HepG2 (cell line): ENCODE measurements at regions not wholly inside any gene's neighbourhood (a gene's known extent, or its start where the extent isn't known, plus 50 kb on each side); places are given as distances from the start of the nearest gene placed in this dataset.
A peak's percentile ranks its signal among the peaks of the same experiment; 100 is the strongest.

ENCODE experiments used
- ARID4A ChIP-seq: sonication (generic); formaldehyde crosslinking; IDR thresholded peaks from 2 replicates; pipeline ENCODE4 v1.5.0; 2020; ENCODE audit warnings: mild to moderate bottlenecking, missing genetic modification reagents, borderline replicate concordance
- BHLHE40 ChIP-seq: IDR thresholded peaks from 2 replicates; pipeline ENCODE4 v1.6.1; 2011; ENCODE audit warnings: low read length, improper control_type of control experiment
- BORCS8-MEF2B ChIP-seq: sonication (generic); formaldehyde crosslinking; IDR thresholded peaks from 2 replicates; pipeline ENCODE4 v1.8.0; 2022; ENCODE audit warnings: mild to moderate bottlenecking, missing genetic modification reagents
- CEBPB ChIP-seq: IDR thresholded peaks from 2 replicates; pipeline ENCODE4 v1.6.1; 2011; ENCODE audit warnings: low read depth, low read length, improper control_type of control experiment, borderline replicate concordance
- DR1 ChIP-seq: sonication (generic); formaldehyde crosslinking; IDR thresholded peaks from 2 replicates; pipeline ENCODE4 v1.8.0; 2021; ENCODE audit warnings: mild to moderate bottlenecking, missing genetic modification reagents, inconsistent platforms
- GZF1 ChIP-seq: sonication (generic); formaldehyde crosslinking; IDR thresholded peaks from 2 replicates; pipeline ENCODE4 v1.5.1; 2020; ENCODE audit warnings: mild to moderate bottlenecking, missing genetic modification reagents
- KDM1A ChIP-seq: IDR thresholded peaks from 2 replicates; pipeline ENCODE4 v1.6.1; 2016; ENCODE audit warnings: missing compliant biosample characterization
- KLF13 ChIP-seq: sonication (generic); formaldehyde crosslinking; IDR thresholded peaks from 2 replicates; pipeline ENCODE4 v1.4.0; 2020; ENCODE audit warnings: mild to moderate bottlenecking, missing genetic modification reagents
- NR2F6 ChIP-seq, 2 experiments: IDR thresholded peaks; 2 replicates each; pipeline ENCODE4 v1.6.1; 2016; ENCODE audit warnings: antibody characterized with exemption in 1 of 2, mild to moderate bottlenecking in 1 of 2
- NRL ChIP-seq: sonication (generic); formaldehyde crosslinking; IDR thresholded peaks from 2 replicates; pipeline ENCODE4 v1.5.0; 2020; ENCODE audit warnings: missing genetic modification reagents, mild to moderate bottlenecking, moderate library complexity, borderline replicate concordance
- REPIN1 ChIP-seq: sonication (generic); formaldehyde crosslinking; IDR thresholded peaks from 2 replicates; pipeline ENCODE4 v1.8.0; 2022; ENCODE audit warnings: missing genetic modification reagents, low read depth, mild to moderate bottlenecking, borderline replicate concordance
- TEAD3 ChIP-seq: optimal IDR thresholded peaks from 2 replicates; pipeline ENCODE3; 2016; ENCODE audit warnings: borderline replicate concordance
- TFAP4 ChIP-seq: sonication (generic); IDR thresholded peaks from 2 replicates; pipeline ENCODE4 v1.6.1; 2016; ENCODE audit warnings: low read depth, borderline replicate concordance
- THAP11 ChIP-seq: IDR thresholded peaks from 2 replicates; pipeline ENCODE4 v1.6.1; 2016; ENCODE audit warnings: missing biosample characterization, missing genetic modification reagents
- ZNF251 ChIP-seq: sonication (generic); formaldehyde crosslinking; IDR thresholded peaks from 2 replicates; pipeline ENCODE4 v1.9.0; 2021; ENCODE audit warnings: mild to moderate bottlenecking, missing genetic modification reagents
- ZNF281 ChIP-seq: sonication (generic); formaldehyde crosslinking; IDR thresholded peaks from 2 replicates; pipeline ENCODE4 v1.4.0; 2020; ENCODE audit warnings: missing genetic modification reagents, borderline replicate concordance
- ZNF577 ChIP-seq: sonication (generic); formaldehyde crosslinking; IDR thresholded peaks from 2 replicates; pipeline ENCODE4 v1.4.0; 2020; ENCODE audit warnings: mild to moderate bottlenecking, low read depth, missing genetic modification reagents, borderline replicate concordance
- ZNF709 ChIP-seq: sonication (generic); formaldehyde crosslinking; IDR thresholded peaks from 2 replicates; pipeline ENCODE4 v1.5.0; 2020; ENCODE audit warnings: mild to moderate bottlenecking, missing genetic modification reagents
- ZNF83 ChIP-seq: sonication (generic); formaldehyde crosslinking; IDR thresholded peaks from 2 replicates; pipeline ENCODE4 v1.4.0; 2020; ENCODE audit warnings: missing genetic modification reagents, mild to moderate bottlenecking, borderline replicate concordance
- ZSCAN5A ChIP-seq: sonication (generic); formaldehyde crosslinking; IDR thresholded peaks from 2 replicates; pipeline ENCODE4 v1.8.0; 2022; ENCODE audit warnings: mild to moderate bottlenecking, missing genetic modification reagents, borderline replicate concordance

GRCh38 chr5:93246090-93246855, 334.7 kb downstream of the NR2F1-AS1 start (continued):
- TF ChIP-seq ZNF83 (CRISPR knock-in tag): no peak
- TF ChIP-seq GZF1 (CRISPR knock-in tag): 0 out of 2 replicates have a peak, but pooled peaks have one; percentile 72
- no peak for TF ChIP-seq ZNF577 (CRISPR knock-in tag)
- TF ChIP-seq BHLHE40: peak; percentile 69
- TF ChIP-seq DR1 (CRISPR knock-in tag): no peak
- peak; percentile 97 for TF ChIP-seq ZNF281 (CRISPR knock-in tag)
- TF ChIP-seq BORCS8-MEF2B (CRISPR knock-in tag): peak; percentile 86
- peak; percentile 61; the same call in 1 of the 2 replicates for TF ChIP-seq ZNF709 (CRISPR knock-in tag)
- peak; percentile 45; the same call in 1 of the 2 replicates for TF ChIP-seq ARID4A
- TF ChIP-seq KLF13: no peak
- no peak for TF ChIP-seq NRL (CRISPR knock-in tag)
- TF ChIP-seq KDM1A: peak; percentile 62; the same call in 1 of the 2 replicates
- TF ChIP-seq CEBPB: peak; percentile 92
- TF ChIP-seq NR2F6 (IDR thresholded peaks at IDR 0.05): peak; percentile 76
- TF ChIP-seq NR2F6 (CRISPR knock-in tag; IDR thresholded peaks at IDR 0.05): peak; percentile 74
- TF ChIP-seq THAP11 (CRISPR knock-in tag): peak; percentile 80
- TF ChIP-seq ZSCAN5A (CRISPR knock-in tag): peak; percentile 99
- TF ChIP-seq REPIN1 (CRISPR knock-in tag): peak; percentile 94
- peak; percentile 94 for TF ChIP-seq TFAP4
- TF ChIP-seq ZNF251 (CRISPR knock-in tag): no peak
- TF ChIP-seq TEAD3: peak; percentile 99
